Nephron (organoid): ENCODE measurements at regions not wholly inside any gene's neighbourhood (a gene's known extent, or its start where the extent isn't known, plus 50 kb on each side); places are given as distances from the start of the nearest gene placed in this dataset.
A peak's percentile ranks its signal among the peaks of the same experiment; 100 is the strongest.
"Not testable (repeated sequence)": the region's sequence is repeated elsewhere in the genome, so short reads cannot be mapped to it uniquely, and the experiment has no call there.

Source experiments
- H3K27ac Mint-ChIP-seq, 3 experiments: 2 replicates each; pipeline ENCODE4 v1.8.0; 2020; ENCODE audit warnings: mixed read lengths in 3 of 3, mild to moderate bottlenecking in 2 of 3, moderate library complexity in 1 of 3
- H3K27me3 Mint-ChIP-seq: 2 replicates; pipeline ENCODE4 v1.8.0; 2021; ENCODE audit warnings: low read depth, mild to moderate bottlenecking, moderate library complexity, mixed read lengths
- H3K36me3 Mint-ChIP-seq: 2 replicates; pipeline ENCODE4 v1.8.0; 2020; ENCODE audit warnings: low read depth, mixed read lengths
- H3K4me1 Mint-ChIP-seq: 2 replicates; pipeline ENCODE4 v1.8.0; 2020; ENCODE audit warnings: mixed read lengths
- H3K4me3 Mint-ChIP-seq, 3 experiments: 2 replicates each; pipeline ENCODE4 v1.8.0; 2020; ENCODE audit warnings: mild to moderate bottlenecking in 3 of 3, mixed read lengths in 3 of 3, moderate library complexity in 2 of 3
- H3K9me3 Mint-ChIP-seq: 2 replicates; pipeline ENCODE4 v1.8.0; 2020; ENCODE audit warnings: mixed read lengths
- TF ChIP-seq, protein P1 (sequence below), 3 experiments: fragments of 200-600 bp; sonication (generic); IDR thresholded peaks; one replicate each; pipeline ENCODE4 v1.5.0; 2021; ENCODE audit warnings: antibody characterized with exemption in 3 of 3; ENCODE audit not compliant: unreplicated experiment in 3 of 3

GRCh38 chr21:39072468-39072867 is 110.8 kb downstream of the PSMG1 start:
- H3K27ac Mint-ChIP-seq, result peak overlapping the region; percentile 83 to 91 (median 85)
- H3K9me3 Mint-ChIP-seq, result peaks cover 17% of the 10 kb centered on the region
- TF ChIP-seq, protein P1, sequence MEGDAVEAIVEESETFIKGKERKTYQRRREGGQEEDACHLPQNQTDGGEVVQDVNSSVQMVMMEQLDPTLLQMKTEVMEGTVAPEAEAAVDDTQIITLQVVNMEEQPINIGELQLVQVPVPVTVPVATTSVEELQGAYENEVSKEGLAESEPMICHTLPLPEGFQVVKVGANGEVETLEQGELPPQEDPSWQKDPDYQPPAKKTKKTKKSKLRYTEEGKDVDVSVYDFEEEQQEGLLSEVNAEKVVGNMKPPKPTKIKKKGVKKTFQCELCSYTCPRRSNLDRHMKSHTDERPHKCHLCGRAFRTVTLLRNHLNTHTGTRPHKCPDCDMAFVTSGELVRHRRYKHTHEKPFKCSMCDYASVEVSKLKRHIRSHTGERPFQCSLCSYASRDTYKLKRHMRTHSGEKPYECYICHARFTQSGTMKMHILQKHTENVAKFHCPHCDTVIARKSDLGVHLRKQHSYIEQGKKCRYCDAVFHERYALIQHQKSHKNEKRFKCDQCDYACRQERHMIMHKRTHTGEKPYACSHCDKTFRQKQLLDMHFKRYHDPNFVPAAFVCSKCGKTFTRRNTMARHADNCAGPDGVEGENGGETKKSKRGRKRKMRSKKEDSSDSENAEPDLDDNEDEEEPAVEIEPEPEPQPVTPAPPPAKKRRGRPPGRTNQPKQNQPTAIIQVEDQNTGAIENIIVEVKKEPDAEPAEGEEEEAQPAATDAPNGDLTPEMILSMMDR (IDR thresholded peaks at IDR 0.05; ENCODE audit: unreplicated experiment in 3 of 3), result no peak
- peaks cover 31% of the 10 kb centered on the region for H3K4me1 Mint-ChIP-seq
- H3K27me3 Mint-ChIP-seq, result peaks cover 10% of the 10 kb centered on the region
- H3K4me3 Mint-ChIP-seq, result no peak overlapping the region
- H3K36me3 Mint-ChIP-seq, result no peaks in the 10 kb centered on the region

DNA sequence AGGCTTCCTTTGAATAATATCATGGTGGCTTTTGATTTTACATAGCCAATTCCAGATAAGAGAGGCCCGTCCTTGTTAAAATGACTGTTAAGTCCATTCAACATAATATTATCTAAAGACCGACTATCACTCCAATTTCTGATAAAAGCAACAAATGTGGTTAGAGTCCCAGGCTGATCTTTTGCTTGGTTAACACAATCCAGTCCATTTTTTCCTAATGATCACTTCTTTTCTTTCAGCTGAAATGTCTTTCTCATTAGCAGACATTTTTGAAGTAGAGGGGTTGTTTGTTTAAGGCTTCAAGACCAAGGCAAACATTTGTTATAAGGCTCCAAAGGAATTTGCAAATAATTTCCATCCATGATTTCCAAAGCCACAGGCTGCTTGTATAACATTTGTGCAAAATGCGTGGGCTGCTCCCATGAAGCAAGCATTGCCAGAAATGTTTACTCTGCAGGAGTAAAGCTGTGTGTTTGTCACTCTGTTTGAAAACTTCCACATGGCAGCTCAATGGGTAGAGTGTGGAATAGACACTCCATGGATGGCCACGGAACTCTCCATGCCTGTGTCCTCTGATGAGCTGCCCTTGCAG is 111.5 kb downstream of the PSMG1 start:
- Mint-ChIP-seq H3K4me3 (no peak overlapping the region), H3K9me3 (peaks cover 17% of the 10 kb centered on the region), H3K27ac (peak overlapping the region; percentile 83 to 91 (median 85)), H3K36me3 (no peaks in the 10 kb centered on the region), H3K4me1 (peaks cover 34% of the 10 kb centered on the region), H3K27me3 (peaks cover 7% of the 10 kb centered on the region)
- TF ChIP-seq, protein P1 (IDR thresholded peaks at IDR 0.05; ENCODE audit: unreplicated experiment in 3 of 3), result no peak

DNA sequence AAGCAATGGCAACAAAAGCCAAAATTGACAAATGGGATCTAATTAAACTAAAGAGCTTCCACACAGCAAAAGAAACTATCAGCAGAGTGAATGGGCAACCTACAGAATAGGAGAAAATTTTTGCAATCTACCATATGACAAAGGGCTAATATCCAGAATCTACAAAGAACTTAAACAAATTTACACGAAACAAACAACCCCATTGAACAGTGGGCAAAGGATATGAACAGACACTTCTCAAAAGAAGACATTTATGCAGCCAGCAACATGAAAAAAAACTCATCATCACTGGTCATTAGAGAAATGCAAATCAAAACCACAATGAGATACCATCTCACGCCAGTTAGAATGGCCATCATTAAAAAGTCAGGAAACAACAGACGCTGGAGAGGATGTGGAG is 113.4 kb downstream of the PSMG1 start:
- peaks cover 43% of the 10 kb centered on the region for H3K4me1 Mint-ChIP-seq
- peaks cover 15% of the 10 kb centered on the region for H3K9me3 Mint-ChIP-seq
- H3K27me3 Mint-ChIP-seq, H3K36me3 Mint-ChIP-seq, H3K4me3 Mint-ChIP-seq: not testable (repeated sequence)
- peak overlapping the region in 1 of 3 experiments; percentile 65 for H3K27ac Mint-ChIP-seq

DNA sequence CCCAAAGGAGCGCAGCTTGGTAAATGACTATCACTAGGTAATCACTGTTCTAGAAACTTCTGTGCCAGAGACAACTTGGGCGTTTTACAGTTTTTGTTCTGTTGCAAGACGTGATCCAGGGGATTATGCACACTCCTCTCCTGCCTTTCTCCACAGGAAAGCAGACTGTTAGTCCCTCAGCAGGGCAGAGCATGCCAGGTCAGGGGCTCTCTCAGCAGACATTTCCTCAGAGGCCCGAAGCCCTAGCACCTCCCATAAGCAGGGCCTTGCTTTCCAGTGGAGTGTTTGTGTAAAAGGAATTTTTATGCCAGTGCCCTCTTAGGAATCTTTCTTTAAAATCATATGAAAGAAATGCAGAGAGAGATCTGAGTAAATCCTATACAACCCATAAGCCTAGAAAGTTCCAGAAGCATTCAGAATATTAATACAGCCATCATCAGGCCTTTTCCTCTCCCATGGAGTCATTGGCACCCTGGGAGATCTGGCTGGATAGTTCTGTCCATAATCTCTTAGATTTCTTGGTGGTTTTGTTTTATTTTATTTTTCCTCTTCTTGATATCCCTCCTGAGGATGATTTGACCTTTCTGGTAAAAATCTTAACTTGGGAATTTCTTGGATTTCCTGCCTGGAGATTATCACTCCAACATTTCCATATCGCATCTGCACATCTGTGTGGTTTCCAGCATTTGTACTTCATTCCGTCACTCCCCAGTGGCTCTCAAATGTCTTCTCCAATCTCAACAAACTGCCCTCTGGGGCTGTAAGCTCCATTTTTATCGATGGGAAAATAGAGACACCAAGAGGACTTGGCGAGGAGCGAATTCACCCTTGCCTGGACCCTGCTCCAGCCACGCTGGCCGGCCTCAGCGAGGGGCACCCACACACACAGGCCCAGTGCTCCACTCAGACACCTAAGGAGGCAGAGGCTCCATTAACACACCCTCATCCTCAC is 116.1 kb downstream of the PSMG1 start:
- no peaks in the 10 kb centered on the region for H3K27me3 Mint-ChIP-seq
- H3K4me1 Mint-ChIP-seq, result peaks cover 23% of the 10 kb centered on the region

DNA sequence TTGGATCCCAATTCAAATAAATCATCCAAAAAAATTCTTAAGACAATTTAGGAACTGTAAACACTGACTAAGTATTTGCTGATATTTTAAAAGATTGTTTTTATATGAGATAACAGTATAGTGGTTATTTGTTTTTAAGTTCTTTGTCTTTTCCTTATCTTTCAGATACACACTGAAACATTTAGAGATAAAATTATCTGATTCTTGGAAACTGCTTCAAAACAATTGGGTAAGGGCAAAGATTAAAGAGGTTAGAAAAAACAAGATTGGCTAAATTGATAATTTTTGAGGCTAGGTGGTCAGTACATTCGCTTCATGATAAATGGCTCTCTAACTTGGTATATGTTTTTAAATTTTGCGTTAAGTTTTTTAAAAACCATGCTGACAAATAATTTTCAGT is 117.3 kb downstream of the PSMG1 start:
- Mint-ChIP-seq H3K4me3 (no peak overlapping the region), H3K9me3 (peaks cover 33% of the 10 kb centered on the region), H3K4me1 (peaks cover 12% of the 10 kb centered on the region), H3K27ac (peak overlapping the region in 2 of 3 experiments; percentile 2 to 54), H3K27me3 (no peaks in the 10 kb centered on the region), H3K36me3 (no peaks in the 10 kb centered on the region)
- TF ChIP-seq, protein P1 (IDR thresholded peaks at IDR 0.05; ENCODE audit: unreplicated experiment in 3 of 3), result no peak

More for the DNA sequence above, 116.1 kb downstream of the PSMG1 start:
- Mint-ChIP-seq H3K27ac (peak overlapping the region; percentile 1 to 49 (median 12)), H3K4me3 (no peak overlapping the region), H3K9me3 (peaks cover 33% of the 10 kb centered on the region), H3K36me3 (no peaks in the 10 kb centered on the region)
- TF ChIP-seq, protein P1 (IDR thresholded peaks at IDR 0.05; ENCODE audit: unreplicated experiment in 3 of 3), result no peak

DNA sequence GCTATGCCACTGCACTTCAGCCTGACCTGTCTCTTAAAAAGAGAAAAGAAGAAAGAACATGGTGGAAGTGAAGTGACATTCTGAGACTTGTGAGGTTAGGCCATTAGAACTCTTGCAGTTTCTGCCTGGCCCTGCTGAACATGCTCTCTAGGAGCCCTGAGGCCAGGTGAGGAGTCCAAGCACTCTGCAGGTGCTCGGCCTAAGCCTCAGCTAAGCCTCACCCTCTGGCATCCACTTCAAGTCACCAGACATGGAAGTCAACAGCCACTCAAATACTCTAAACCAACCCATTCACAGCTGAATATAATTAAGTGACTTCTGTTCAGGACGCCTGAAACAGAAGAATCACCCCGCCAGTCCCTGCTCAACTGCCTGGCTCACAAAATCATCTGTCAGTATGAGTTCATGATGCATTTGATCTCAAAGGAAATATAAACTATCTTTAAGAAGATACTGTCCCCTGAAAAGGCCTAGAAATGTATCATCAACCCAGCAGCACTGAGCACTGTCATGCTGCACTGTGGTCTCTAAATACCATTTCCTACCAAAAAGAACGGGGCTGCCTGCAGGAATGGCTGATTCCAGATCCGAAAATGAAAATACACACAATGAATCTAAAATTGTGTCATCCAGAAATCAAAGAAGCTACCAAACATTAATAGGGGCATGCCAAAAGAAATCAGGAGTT is 118.8 kb downstream of the PSMG1 start:
- H3K9me3 Mint-ChIP-seq, result peaks cover 29% of the 10 kb centered on the region
- peaks cover 7% of the 10 kb centered on the region for H3K27me3 Mint-ChIP-seq

More for the DNA sequence above, 118.8 kb downstream of the PSMG1 start:
- H3K27ac Mint-ChIP-seq, result no peak overlapping the region
- H3K4me3 Mint-ChIP-seq, result no peak overlapping the region
- TF ChIP-seq, protein P1 (IDR thresholded peaks at IDR 0.05; ENCODE audit: unreplicated experiment in 3 of 3), result no peak
- H3K36me3 Mint-ChIP-seq, result no peaks in the 10 kb centered on the region
- peaks cover 16% of the 10 kb centered on the region for H3K4me1 Mint-ChIP-seq
